ENCODE measurements at regions not wholly inside any gene's neighbourhood (a gene's known extent, or its start where the extent isn't known, plus 50 kb on each side); places are given as distances from the start of the nearest gene placed in this dataset.

- DNase-seq (no peak), ATAC-seq (no peak)
- Histone ChIP-seq H3K27ac (no peak overlapping the region), H3K4me1 (peaks cover 4% of the 10 kb centered on the region), H3K36me3 (ENCODE audit: insufficient read depth in 1 of 2, low read depth in 1 of 2) (no peaks in the 10 kb centered on the region), H3K9me3 (no peaks in the 10 kb centered on the region), H3K4me3 (no peak overlapping the region), H3K27me3 (ENCODE audit: insufficient read depth in 3 of 3, low read length in 2 of 3) (peaks cover 0 to 26% (median 3%) of the 10 kb centered on the region in 3 donors)
- intact Hi-C loops (cut with DNase I), result loop anchor here in 1 of 2 donors (10.0 kb wide), 1 partner anchor 981 kb away; no protein-coding TSS in a partner anchor
- 5 to 7% (median 6%) methylated on average over 9 of the region's 9 CpGs for WGBS, 3 donors
- no peak for TF ChIP-seq CTCF (IDR thresholded peaks at IDR 0.05)
These were observed 1038.7 kb downstream of the IGSF11 start for GRCh38 chr3:117995842-117996437.

- DNase-seq (peak; percentile 58 to 77), ATAC-seq (peak; percentile 57 to 89 (median 81))
- Histone ChIP-seq H3K27ac (no peak overlapping the region), H3K9me3 (no peaks in the 10 kb centered on the region), H3K36me3 (ENCODE audit: insufficient read depth in 1 of 2, low read depth in 1 of 2) (no peaks in the 10 kb centered on the region), H3K4me1 (peaks cover 4% of the 10 kb centered on the region), H3K27me3 (ENCODE audit: insufficient read depth in 3 of 3, low read length in 2 of 3) (peaks cover 0 to 26% (median 3%) of the 10 kb centered on the region in 3 donors), H3K4me3 (peak overlapping the region; percentile 59)
- WGBS, 3 donors, result 3 to 4% (median 4%) methylated on average over 47 to 48 of the region's 48 CpGs
- intact Hi-C loops (cut with DNase I), result loop anchor here in 1 of 2 donors (10.0 kb wide), 1 partner anchor 983 kb away; no protein-coding TSS in a partner anchor
- peak; percentile 58 for TF ChIP-seq CTCF (IDR thresholded peaks at IDR 0.05)
These were observed 1037.2 kb downstream of the IGSF11 start for GRCh38 chr3:117997201-117998049.

- TF ChIP-seq CTCF (IDR thresholded peaks at IDR 0.05), result no peak
- intact Hi-C loops (cut with DNase I), result loop anchor here in 1 of 2 donors (10.0 kb wide), 1 partner anchor 983 kb away; no protein-coding TSS in a partner anchor
- Histone ChIP-seq H3K4me3 (no peak overlapping the region), H3K27me3 (ENCODE audit: insufficient read depth in 3 of 3, low read length in 2 of 3) (peaks cover 0 to 26% (median 3%) of the 10 kb centered on the region in 3 donors), H3K4me1 (peaks cover 4% of the 10 kb centered on the region), H3K9me3 (no peaks in the 10 kb centered on the region), H3K36me3 (ENCODE audit: insufficient read depth in 1 of 2, low read depth in 1 of 2) (no peaks in the 10 kb centered on the region), H3K27ac (no peak overlapping the region)
- DNase-seq (no peak), ATAC-seq (no peak)
- 42 to 51% (median 46%) methylated on average over 4 of the region's 4 CpGs for WGBS, 3 donors
These were observed 1036.6 kb downstream of the IGSF11 start for GRCh38 chr3:117998071-117998470.

GRCh38 chr3:118000219-118000618, 1034.4 kb downstream of the IGSF11 start:
- 79 to 81% (median 79%) methylated on average over 2 of the region's 2 CpGs for WGBS, 3 donors
- H3K4me1 ChIP-seq, result peaks cover 4% of the 10 kb centered on the region
- intact Hi-C loops (cut with DNase I), result no loop called here
- H3K4me3 ChIP-seq, result no peak overlapping the region
- H3K36me3 ChIP-seq (ENCODE audit: insufficient read depth in 1 of 2, low read depth in 1 of 2), result no peaks in the 10 kb centered on the region
- ATAC-seq (no peak), DNase-seq (no peak)
- H3K27ac ChIP-seq, result no peak overlapping the region
- H3K27me3 ChIP-seq (ENCODE audit: insufficient read depth in 3 of 3, low read length in 2 of 3), result peaks cover 0 to 23% (median 3%) of the 10 kb centered on the region in 3 donors
- no peaks in the 10 kb centered on the region for H3K9me3 ChIP-seq
- no peak for TF ChIP-seq CTCF (IDR thresholded peaks at IDR 0.05)
